ENCODE measurements at regions not wholly inside any gene's neighbourhood (a gene's known extent, or its start where the extent isn't known, plus 50 kb on each side); places are given as distances from the start of the nearest gene placed in this dataset.
"Not testable (repeated sequence)": the region's sequence is repeated elsewhere in the genome, so short reads cannot be mapped to it uniquely, and the experiment has no call there.

GRCh38 chr7:142528608-142529408, 220.5 kb upstream of the PRSS1 start:
- Histone ChIP-seq H3K4me1 (ENCODE audit: control insufficient read depth in 5 of 5, insufficient read depth in 5 of 5, low read length in 5 of 5) (peaks cover 0 to 2% (median 0%) of the 10 kb centered on the region in 5 donors), H3K4me3 (ENCODE audit: low read depth in 1 of 5, low read length in 5 of 5) (no peak overlapping the region), H3K9ac (ENCODE audit: low read length in 5 of 5) (no peak overlapping the region), H3K27ac (ENCODE audit: low read depth, low read length) (no peak overlapping the region), H3K9me3 (ENCODE audit: control insufficient read depth in 5 of 5, low read length in 5 of 5) (no peaks in the 10 kb centered on the region), H3K27me3 (ENCODE audit: control insufficient read depth in 5 of 5, insufficient read depth in 4 of 5, low read length in 5 of 5) (peaks cover 5 to 27% (median 15%) of the 10 kb centered on the region in 5 donors), H3K36me3 (ENCODE audit: control insufficient read depth in 5 of 5, insufficient read depth in 5 of 5, low read length in 5 of 5) (no peaks in the 10 kb centered on the region)

- H3K4me3 ChIP-seq (ENCODE audit: low read depth in 1 of 5, low read length in 5 of 5), result no peak overlapping the region
- no peak overlapping the region for H3K27ac ChIP-seq (ENCODE audit: low read depth, low read length)
- no peak overlapping the region for H3K9ac ChIP-seq (ENCODE audit: low read length in 5 of 5)
- no peaks in the 10 kb centered on the region for H3K9me3 ChIP-seq (ENCODE audit: control insufficient read depth in 5 of 5, low read length in 5 of 5)
- H3K36me3 ChIP-seq (ENCODE audit: control insufficient read depth in 5 of 5, insufficient read depth in 5 of 5, low read length in 5 of 5), result no peaks in the 10 kb centered on the region
- peaks cover 2 to 21% (median 7%) of the 10 kb centered on the region in 5 donors for H3K27me3 ChIP-seq (ENCODE audit: control insufficient read depth in 5 of 5, insufficient read depth in 4 of 5, low read length in 5 of 5)
- peaks cover 0 to 2% (median 0%) of the 10 kb centered on the region in 5 donors for H3K4me1 ChIP-seq (ENCODE audit: control insufficient read depth in 5 of 5, insufficient read depth in 5 of 5, low read length in 5 of 5)
These were observed 225.3 kb upstream of the PRSS1 start for GRCh38 chr7:142523821-142524460.

- H3K9ac ChIP-seq (ENCODE audit: low read length in 5 of 5), result no peak overlapping the region
- peaks cover 2 to 11% (median 6%) of the 10 kb centered on the region in 5 donors for H3K27me3 ChIP-seq (ENCODE audit: control insufficient read depth in 5 of 5, insufficient read depth in 4 of 5, low read length in 5 of 5)
- no peak overlapping the region for H3K27ac ChIP-seq (ENCODE audit: low read depth, low read length)
- no peak overlapping the region for H3K4me3 ChIP-seq (ENCODE audit: low read depth in 1 of 5, low read length in 5 of 5)
- no peaks in the 10 kb centered on the region for H3K36me3 ChIP-seq (ENCODE audit: control insufficient read depth in 5 of 5, insufficient read depth in 5 of 5, low read length in 5 of 5)
- H3K4me1 ChIP-seq (ENCODE audit: control insufficient read depth in 5 of 5, insufficient read depth in 5 of 5, low read length in 5 of 5), result no peaks in the 10 kb centered on the region
- no peaks in the 10 kb centered on the region for H3K9me3 ChIP-seq (ENCODE audit: control insufficient read depth in 5 of 5, low read length in 5 of 5)
These were observed 226.5 kb upstream of the PRSS1 start for GRCh38 chr7:142522735-142523134.

- not testable (repeated sequence) for H3K9me3 ChIP-seq (ENCODE audit: control insufficient read depth in 5 of 5, low read length in 5 of 5); H3K4me1 ChIP-seq (ENCODE audit: control insufficient read depth in 5 of 5, insufficient read depth in 5 of 5, low read length in 5 of 5); H3K27me3 ChIP-seq (ENCODE audit: control insufficient read depth in 5 of 5, insufficient read depth in 4 of 5, low read length in 5 of 5); H3K27ac ChIP-seq (ENCODE audit: low read depth, low read length); H3K4me3 ChIP-seq (ENCODE audit: low read depth in 1 of 5, low read length in 5 of 5); H3K36me3 ChIP-seq (ENCODE audit: control insufficient read depth in 5 of 5, insufficient read depth in 5 of 5, low read length in 5 of 5); H3K9ac ChIP-seq (ENCODE audit: low read length in 5 of 5)
These were observed 228.4 kb upstream of the PRSS1 start for GRCh38 chr7:142520885-142521284.

GRCh38 chr7:142520455-142520854, 228.8 kb upstream of the PRSS1 start:
- H3K36me3 ChIP-seq (ENCODE audit: control insufficient read depth in 5 of 5, insufficient read depth in 5 of 5, low read length in 5 of 5); H3K4me1 ChIP-seq (ENCODE audit: control insufficient read depth in 5 of 5, insufficient read depth in 5 of 5, low read length in 5 of 5); H3K9ac ChIP-seq (ENCODE audit: low read length in 5 of 5); H3K27ac ChIP-seq (ENCODE audit: low read depth, low read length); H3K4me3 ChIP-seq (ENCODE audit: low read depth in 1 of 5, low read length in 5 of 5); H3K27me3 ChIP-seq (ENCODE audit: control insufficient read depth in 5 of 5, insufficient read depth in 4 of 5, low read length in 5 of 5); H3K9me3 ChIP-seq (ENCODE audit: control insufficient read depth in 5 of 5, low read length in 5 of 5): not testable (repeated sequence)

- no peak overlapping the region for H3K27ac ChIP-seq (ENCODE audit: low read depth, low read length)
- H3K36me3 ChIP-seq (ENCODE audit: control insufficient read depth in 5 of 5, insufficient read depth in 5 of 5, low read length in 5 of 5), result no peaks in the 10 kb centered on the region
- no peaks in the 10 kb centered on the region for H3K9me3 ChIP-seq (ENCODE audit: control insufficient read depth in 5 of 5, low read length in 5 of 5)
- H3K4me3 ChIP-seq (ENCODE audit: low read depth in 1 of 5, low read length in 5 of 5), result no peak overlapping the region
- peaks cover 0 to 6% (median 3%) of the 10 kb centered on the region in 5 donors for H3K4me1 ChIP-seq (ENCODE audit: control insufficient read depth in 5 of 5, insufficient read depth in 5 of 5, low read length in 5 of 5)
- H3K9ac ChIP-seq (ENCODE audit: low read length in 5 of 5), result no peak overlapping the region
- H3K27me3 ChIP-seq (ENCODE audit: control insufficient read depth in 5 of 5, insufficient read depth in 4 of 5, low read length in 5 of 5), result peaks cover 0 to 2% (median 0%) of the 10 kb centered on the region in 5 donors
These were observed 229.9 kb upstream of the PRSS1 start for GRCh38 chr7:142519079-142520078.

- peaks cover 0 to 6% (median 3%) of the 10 kb centered on the region in 5 donors for H3K4me1 ChIP-seq (ENCODE audit: control insufficient read depth in 5 of 5, insufficient read depth in 5 of 5, low read length in 5 of 5)
- no peaks in the 10 kb centered on the region for H3K36me3 ChIP-seq (ENCODE audit: control insufficient read depth in 5 of 5, insufficient read depth in 5 of 5, low read length in 5 of 5)
- no peaks in the 10 kb centered on the region for H3K9me3 ChIP-seq (ENCODE audit: control insufficient read depth in 5 of 5, low read length in 5 of 5)
- H3K9ac ChIP-seq (ENCODE audit: low read length in 5 of 5), result no peak overlapping the region
- peaks cover 0 to 6% (median 0%) of the 10 kb centered on the region in 5 donors for H3K27me3 ChIP-seq (ENCODE audit: control insufficient read depth in 5 of 5, insufficient read depth in 4 of 5, low read length in 5 of 5)
- H3K4me3 ChIP-seq (ENCODE audit: low read depth in 1 of 5, low read length in 5 of 5), result no peak overlapping the region
- no peak overlapping the region for H3K27ac ChIP-seq (ENCODE audit: low read depth, low read length)
These were observed 233.2 kb upstream of the PRSS1 start for GRCh38 chr7:142516038-142516501.

- H3K4me1 ChIP-seq (ENCODE audit: control insufficient read depth in 5 of 5, insufficient read depth in 5 of 5, low read length in 5 of 5); H3K4me3 ChIP-seq (ENCODE audit: low read depth in 1 of 5, low read length in 5 of 5); H3K27me3 ChIP-seq (ENCODE audit: control insufficient read depth in 5 of 5, insufficient read depth in 4 of 5, low read length in 5 of 5); H3K9ac ChIP-seq (ENCODE audit: low read length in 5 of 5); H3K36me3 ChIP-seq (ENCODE audit: control insufficient read depth in 5 of 5, insufficient read depth in 5 of 5, low read length in 5 of 5); H3K27ac ChIP-seq (ENCODE audit: low read depth, low read length); H3K9me3 ChIP-seq (ENCODE audit: control insufficient read depth in 5 of 5, low read length in 5 of 5): not testable (repeated sequence)
These were observed 234.6 kb upstream of the PRSS1 start for GRCh38 chr7:142514716-142515115.

GRCh38 chr7:142513178-142513955, 235.9 kb upstream of the PRSS1 start:
- H3K27me3 ChIP-seq (ENCODE audit: control insufficient read depth in 5 of 5, insufficient read depth in 4 of 5, low read length in 5 of 5), result peaks cover 0 to 6% (median 0%) of the 10 kb centered on the region in 5 donors

More at GRCh38 chr7:142513178-142513955, 235.9 kb upstream of the PRSS1 start:
- H3K27ac ChIP-seq (ENCODE audit: low read depth, low read length), result no peak overlapping the region
- H3K9ac ChIP-seq (ENCODE audit: low read length in 5 of 5), result no peak overlapping the region
- no peaks in the 10 kb centered on the region for H3K36me3 ChIP-seq (ENCODE audit: control insufficient read depth in 5 of 5, insufficient read depth in 5 of 5, low read length in 5 of 5)
- peaks cover 0 to 6% (median 3%) of the 10 kb centered on the region in 5 donors for H3K4me1 ChIP-seq (ENCODE audit: control insufficient read depth in 5 of 5, insufficient read depth in 5 of 5, low read length in 5 of 5)
- H3K9me3 ChIP-seq (ENCODE audit: control insufficient read depth in 5 of 5, low read length in 5 of 5), result no peaks in the 10 kb centered on the region
- H3K4me3 ChIP-seq (ENCODE audit: low read depth in 1 of 5, low read length in 5 of 5), result no peak overlapping the region

All from subcutaneous abdominal adipose tissue (tissue), 5 donors.